GM21723 (cell line): ENCODE measurements at regions not wholly inside any gene's neighbourhood (a gene's known extent, or its start where the extent isn't known, plus 50 kb on each side); places are given as distances from the start of the nearest gene placed in this dataset.

ENCODE experiments used
- ATAC-seq: cut with Tn5 transposase; IDR thresholded peaks from one replicate; pipeline ENCODE4 v1.9.1; 2021; ENCODE audit warnings: mild to moderate bottlenecking, moderate library complexity; ENCODE audit not compliant: unreplicated experiment

GRCh38 chr9:79268806-79269205, 303.0 kb upstream of the TLE4 start:
- no peak for ATAC-seq

GRCh38 chr9:79273311-79273710, 298.5 kb upstream of the TLE4 start:
- no peak for ATAC-seq

- no peak for ATAC-seq
Observed at GRCh38 chr9:79279356-79279755, 292.4 kb upstream of the TLE4 start.

- ATAC-seq, result no peak
Observed at GRCh38 chr9:79280691-79281090, 291.1 kb upstream of the TLE4 start.

- no peak for ATAC-seq
Observed at GRCh38 chr9:79284081-79284480, 287.7 kb upstream of the TLE4 start.

GRCh38 chr9:79286992-79287707, 284.6 kb upstream of the TLE4 start:
- no peak for ATAC-seq

- no peak for ATAC-seq
Observed at GRCh38 chr9:79287708-79288290, 284.0 kb upstream of the TLE4 start.

GRCh38 chr9:79289856-79290255, 281.9 kb upstream of the TLE4 start:
- no peak for ATAC-seq

- no peak for ATAC-seq
Observed at GRCh38 chr9:79292731-79293280, 279.0 kb upstream of the TLE4 start.

- ATAC-seq, result no peak
Observed at GRCh38 chr9:79300068-79300467, 271.7 kb upstream of the TLE4 start.

GRCh38 chr9:79301085-79301484, 270.7 kb upstream of the TLE4 start:
- ATAC-seq, result no peak

GRCh38 chr9:79301551-79302391, 270.0 kb upstream of the TLE4 start:
- ATAC-seq, result no peak

- no peak for ATAC-seq
Observed at GRCh38 chr9:79302569-79302968, 269.2 kb upstream of the TLE4 start.

- ATAC-seq, result no peak
Observed at GRCh38 chr9:79308012-79308411, 263.8 kb upstream of the TLE4 start.

- ATAC-seq, result no peak
Observed at GRCh38 chr9:79312686-79313421, 258.9 kb upstream of the TLE4 start.

GRCh38 chr9:79325501-79325900, 246.3 kb upstream of the TLE4 start:
- no peak for ATAC-seq

GRCh38 chr9:79329861-79330260, 241.9 kb upstream of the TLE4 start:
- ATAC-seq, result no peak

- ATAC-seq, result no peak
Observed at GRCh38 chr9:79334001-79334400, 237.8 kb upstream of the TLE4 start.

GRCh38 chr9:79334711-79335110, 237.1 kb upstream of the TLE4 start:
- ATAC-seq, result no peak

GRCh38 chr9:79335987-79336386, 235.8 kb upstream of the TLE4 start:
- ATAC-seq, result no peak

- no peak for ATAC-seq
Observed at GRCh38 chr9:79341561-79341960, 230.2 kb upstream of the TLE4 start.
